Bronchial epithelial cell (primary cell): ENCODE measurements at regions not wholly inside any gene's neighbourhood (a gene's known extent, or its start where the extent isn't known, plus 50 kb on each side); places are given as distances from the start of the nearest gene placed in this dataset.

Experiments
- DNase-seq: peaks from one replicate; pipeline ENCODE4 v3.0.0-alpha.2; 2010; ENCODE audit warnings: low read depth
- FAIRE-seq: peaks from 2 replicates; lab custom pipeline; 2011; peaks lifted over from hg19 to GRCh38; lab: Jason Lieb, UNC
- H3K27me3 ChIP-seq: 2 replicates; pipeline ENCODE4 v1.5.1; 2011; ENCODE audit warnings: low read length; ENCODE audit not compliant: control insufficient read depth, insufficient read depth
- H3K36me3 ChIP-seq: 2 replicates; pipeline ENCODE4 v1.5.1; 2011; ENCODE audit warnings: low read length; ENCODE audit not compliant: control insufficient read depth, insufficient read depth
- H3K4me3 ChIP-seq: 2 replicates; pipeline ENCODE4 v1.5.1; 2011; ENCODE audit warnings: mild to moderate bottlenecking, low read depth, low read length, control low read depth
- TF ChIP-seq, protein P1 (sequence below): IDR thresholded peaks from 2 replicates; pipeline ENCODE4 v1.5.1; 2011; ENCODE audit warnings: mild to moderate bottlenecking, moderate library complexity, low read length, control low read depth, inconsistent platforms; ENCODE audit not compliant: insufficient read depth, severe bottlenecking

GRCh38 chr1:11345971-11346715 lies 73.1 kb downstream of the UBIAD1 start:
- FAIRE-seq (no peak), DNase-seq (no peak)
- Histone ChIP-seq H3K4me3 (no peak overlapping the region), H3K36me3 (no peaks in the 10 kb centered on the region), H3K27me3 (peaks cover 3% of the 10 kb centered on the region)
- TF ChIP-seq, protein P1, sequence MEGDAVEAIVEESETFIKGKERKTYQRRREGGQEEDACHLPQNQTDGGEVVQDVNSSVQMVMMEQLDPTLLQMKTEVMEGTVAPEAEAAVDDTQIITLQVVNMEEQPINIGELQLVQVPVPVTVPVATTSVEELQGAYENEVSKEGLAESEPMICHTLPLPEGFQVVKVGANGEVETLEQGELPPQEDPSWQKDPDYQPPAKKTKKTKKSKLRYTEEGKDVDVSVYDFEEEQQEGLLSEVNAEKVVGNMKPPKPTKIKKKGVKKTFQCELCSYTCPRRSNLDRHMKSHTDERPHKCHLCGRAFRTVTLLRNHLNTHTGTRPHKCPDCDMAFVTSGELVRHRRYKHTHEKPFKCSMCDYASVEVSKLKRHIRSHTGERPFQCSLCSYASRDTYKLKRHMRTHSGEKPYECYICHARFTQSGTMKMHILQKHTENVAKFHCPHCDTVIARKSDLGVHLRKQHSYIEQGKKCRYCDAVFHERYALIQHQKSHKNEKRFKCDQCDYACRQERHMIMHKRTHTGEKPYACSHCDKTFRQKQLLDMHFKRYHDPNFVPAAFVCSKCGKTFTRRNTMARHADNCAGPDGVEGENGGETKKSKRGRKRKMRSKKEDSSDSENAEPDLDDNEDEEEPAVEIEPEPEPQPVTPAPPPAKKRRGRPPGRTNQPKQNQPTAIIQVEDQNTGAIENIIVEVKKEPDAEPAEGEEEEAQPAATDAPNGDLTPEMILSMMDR, result no peak

DNA sequence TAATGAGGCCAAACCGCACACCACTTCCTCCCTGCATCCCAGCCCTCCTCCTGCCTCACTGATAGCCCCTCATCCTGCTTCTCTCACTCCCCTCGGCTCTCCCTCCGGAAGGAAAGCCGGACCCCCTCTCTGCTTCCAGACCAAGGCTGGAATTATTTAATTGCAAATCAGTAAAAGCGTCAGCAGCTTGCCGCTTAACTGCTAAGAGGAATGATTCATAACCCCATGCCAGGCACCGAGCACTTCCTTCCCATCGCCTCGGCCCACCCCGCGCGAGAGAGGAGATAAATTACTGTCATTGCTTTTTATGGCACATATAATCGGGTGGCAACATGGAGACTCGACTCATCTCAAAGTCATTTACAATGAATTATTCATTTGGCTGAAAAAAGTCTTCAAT lies 77.3 kb downstream of the UBIAD1 start:
- TF ChIP-seq, protein P1, result no peak

GRCh38 chr1:11352058-11352715 lies 79.2 kb downstream of the UBIAD1 start:
- Histone ChIP-seq H3K27me3 (peaks cover 11% of the 10 kb centered on the region), H3K4me3 (no peak overlapping the region), H3K36me3 (no peaks in the 10 kb centered on the region)
- TF ChIP-seq, protein P1, result no peak
- FAIRE-seq (no peak), DNase-seq (no peak)

More for the DNA sequence above, 77.3 kb downstream of the UBIAD1 start:
- peaks cover 6% of the 10 kb centered on the region for H3K27me3 ChIP-seq
- H3K4me3 ChIP-seq, result no peak overlapping the region
- FAIRE-seq (no peak), DNase-seq (no peak)
- H3K36me3 ChIP-seq, result no peaks in the 10 kb centered on the region

GRCh38 chr1:11352816-11353799 lies 80.1 kb downstream of the UBIAD1 start:
- H3K4me3 ChIP-seq, result no peak overlapping the region
- H3K27me3 ChIP-seq, result peaks cover 11% of the 10 kb centered on the region
- no peak for FAIRE-seq
- TF ChIP-seq, protein P1, result no peak
- DNase-seq, result no peak
- H3K36me3 ChIP-seq, result no peaks in the 10 kb centered on the region

GRCh38 chr1:11354893-11355553 lies 82.0 kb downstream of the UBIAD1 start:
- TF ChIP-seq, protein P1, result no peak

More at GRCh38 chr1:11354893-11355553, 82.0 kb downstream of the UBIAD1 start:
- Histone ChIP-seq H3K4me3 (no peak overlapping the region), H3K36me3 (no peaks in the 10 kb centered on the region), H3K27me3 (peaks cover 11% of the 10 kb centered on the region)
- DNase-seq (no peak), FAIRE-seq (no peak)
